ENCODE measurements at regions not wholly inside any gene's neighbourhood (a gene's known extent, or its start where the extent isn't known, plus 50 kb on each side); places are given as distances from the start of the nearest gene placed in this dataset.

DNA sequence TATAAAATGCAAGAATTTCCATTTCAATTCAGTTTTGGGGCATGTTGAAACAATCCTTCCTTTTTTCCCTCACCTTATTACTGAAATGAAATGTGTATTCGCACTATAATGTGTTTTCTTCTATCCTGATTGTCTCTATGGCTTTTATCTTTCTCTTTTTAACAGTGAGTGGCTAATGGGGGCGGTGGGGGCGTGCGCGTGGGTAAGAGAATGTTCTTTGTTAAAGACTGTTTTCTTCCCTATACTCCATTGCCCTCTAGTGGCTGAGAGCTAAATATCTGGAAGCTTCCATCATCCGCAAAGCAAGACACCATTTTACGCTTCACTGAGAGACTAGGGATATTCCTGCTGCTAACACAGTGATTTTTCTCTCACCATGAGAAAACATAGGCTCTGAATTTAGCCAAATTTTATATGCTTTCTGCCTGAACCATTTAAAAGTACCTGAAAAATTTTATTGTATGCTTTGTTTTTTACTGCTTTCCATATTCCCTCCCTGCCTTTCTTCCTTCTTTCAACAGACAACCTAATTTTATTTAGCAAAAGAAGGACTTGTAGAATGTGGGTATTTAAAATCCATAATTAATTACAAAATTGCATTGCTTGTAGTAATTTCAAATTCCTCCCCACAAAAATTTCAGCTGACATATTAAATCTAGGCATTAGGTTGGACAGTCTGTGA, 194.0 kb downstream of the GASK1B start:
- DNase-seq (ENCODE audit: low read depth in 4 of 4, low spot score in 3 of 4) = peak in 3 of 4 donors; percentile 51 to 58 (median 55)

DNA sequence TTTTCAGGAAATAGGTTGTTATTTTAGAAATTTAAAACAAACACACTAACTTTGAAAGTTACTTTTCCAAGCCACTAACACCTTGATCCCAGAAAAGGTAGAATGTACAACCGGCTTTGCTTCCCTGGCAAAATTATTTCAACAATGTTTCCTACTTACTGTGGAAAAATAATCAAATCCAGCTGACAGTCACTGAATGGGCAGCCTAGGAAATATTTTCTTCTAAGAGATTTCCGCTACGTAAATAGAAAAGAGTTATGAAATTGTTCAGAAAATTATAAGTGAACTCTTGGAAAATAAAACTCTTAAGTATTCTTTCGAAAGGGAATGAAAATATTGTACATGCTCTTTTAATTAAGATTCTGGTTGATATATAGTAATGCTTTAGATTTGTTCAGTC, 195.7 kb downstream of the GASK1B start:
- no peak for DNase-seq (ENCODE audit: low read depth in 4 of 4, low spot score in 3 of 4)

DNA sequence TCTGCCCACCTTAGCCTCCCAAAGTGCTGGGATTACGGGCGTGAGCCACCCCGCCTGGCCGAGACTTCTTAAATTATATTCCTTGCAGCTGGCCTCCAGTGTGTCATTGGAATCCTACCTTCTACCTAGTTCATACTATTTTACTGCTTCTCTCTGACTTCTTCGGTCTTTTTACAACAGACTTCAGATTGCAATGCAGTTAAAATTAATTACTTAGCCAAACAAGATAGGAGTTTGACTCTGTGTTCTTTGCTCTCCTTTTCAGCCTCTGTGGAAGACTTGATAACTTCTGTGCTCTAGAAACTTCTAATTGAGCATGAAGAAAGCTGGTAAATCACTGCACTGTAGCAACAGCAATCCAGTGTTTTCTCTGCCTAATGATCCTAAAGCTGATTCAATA, 199.5 kb downstream of the GASK1B start:
- DNase-seq (ENCODE audit: low read depth in 4 of 4, low spot score in 3 of 4) = no peak

DNA sequence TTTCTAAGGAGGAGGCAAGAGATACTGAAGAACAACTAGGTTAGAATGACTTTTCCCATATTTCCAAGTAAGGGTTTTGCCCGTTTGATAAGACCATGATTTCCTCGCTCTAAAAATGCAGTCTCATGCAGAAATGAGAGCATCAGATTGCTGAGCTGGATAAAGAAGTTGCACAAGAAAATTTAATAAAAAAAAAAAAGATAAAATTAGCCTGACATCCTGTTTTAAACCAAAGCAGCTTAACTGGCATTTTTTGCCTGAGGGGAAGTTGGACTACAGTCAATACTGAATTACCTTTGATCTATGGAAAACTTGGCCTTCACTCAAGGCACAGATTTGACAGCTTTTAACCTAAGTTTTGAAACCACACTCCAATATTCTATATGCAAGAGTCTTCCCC, 208.4 kb downstream of the GASK1B start:
- DNase-seq (ENCODE audit: low read depth in 4 of 4, low spot score in 3 of 4) = no peak

DNA sequence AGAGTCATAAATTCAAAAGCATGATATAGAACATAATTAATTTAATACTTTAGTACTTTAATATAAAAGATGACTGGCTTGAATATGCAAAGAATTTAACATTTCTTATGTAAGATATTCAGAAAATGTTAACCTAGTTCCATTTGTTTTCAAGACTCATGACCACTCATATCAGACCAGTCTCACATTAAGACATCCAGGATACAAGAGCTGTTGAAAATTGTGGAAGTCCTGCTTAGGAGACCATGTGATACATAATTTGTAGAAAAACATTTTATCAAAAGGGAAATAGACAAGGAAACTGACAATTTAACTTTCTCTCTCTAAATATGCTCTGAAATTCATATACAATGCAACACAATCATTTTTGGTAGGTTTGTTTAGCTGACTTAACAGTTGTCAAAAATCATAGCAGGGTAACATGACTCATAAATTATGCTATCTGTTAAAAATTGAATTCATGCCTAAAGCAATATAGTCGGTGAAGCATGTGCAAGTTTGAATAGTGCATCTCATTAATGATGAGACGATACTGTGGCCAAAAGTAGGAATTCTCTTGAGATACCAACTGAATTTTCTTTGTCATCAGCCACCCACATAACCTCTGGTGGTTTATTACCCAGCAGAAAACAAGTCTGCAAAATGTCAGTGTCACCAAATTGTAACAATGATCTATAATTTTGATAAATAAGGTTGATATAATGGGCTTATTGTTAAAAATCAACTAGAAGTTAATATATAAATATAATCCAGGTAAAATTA, 211.4 kb downstream of the GASK1B start:
- DNase-seq (ENCODE audit: low read depth in 4 of 4, low spot score in 3 of 4) = no peak

DNA sequence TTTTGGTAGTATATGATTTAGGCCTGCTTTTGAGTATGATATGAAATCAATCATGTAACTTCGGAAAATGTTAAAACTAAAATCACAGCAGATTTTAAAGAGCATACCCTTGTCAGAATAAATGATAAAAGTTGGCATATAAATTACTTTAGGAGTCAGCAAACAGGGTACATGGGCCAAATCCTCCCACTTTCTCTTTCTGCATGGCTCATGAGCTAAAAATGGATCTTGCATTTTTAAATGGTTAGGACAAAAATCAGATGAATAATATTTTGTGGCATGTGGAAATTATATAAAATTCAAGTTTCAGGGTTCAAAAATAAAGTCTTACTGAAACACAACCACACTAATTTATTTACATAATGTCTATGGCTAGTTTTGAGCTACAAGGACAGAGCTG, 214.9 kb downstream of the GASK1B start:
- DNase-seq (ENCODE audit: low read depth in 4 of 4, low spot score in 3 of 4) = no peak

DNA sequence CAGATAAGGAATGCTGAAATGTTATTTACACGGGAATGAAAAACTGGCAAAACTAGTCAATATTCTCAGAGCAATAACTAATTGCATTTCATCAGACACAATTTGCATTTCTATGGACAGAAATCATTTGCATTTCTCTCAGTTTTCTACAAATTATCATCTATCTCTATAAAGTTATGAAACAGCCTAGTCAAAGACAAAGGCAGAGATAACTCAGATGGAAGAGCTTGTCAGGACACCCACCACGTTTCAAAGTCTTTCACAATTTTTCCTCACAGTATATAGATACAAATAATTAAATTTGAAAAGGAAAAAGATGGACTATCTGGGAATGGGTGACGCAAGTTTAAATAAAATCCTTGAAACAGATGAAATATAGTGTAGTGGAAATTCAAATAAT, 230.8 kb downstream of the GASK1B start:
- DNase-seq (ENCODE audit: low read depth in 4 of 4, low spot score in 3 of 4) = no peak

DNA sequence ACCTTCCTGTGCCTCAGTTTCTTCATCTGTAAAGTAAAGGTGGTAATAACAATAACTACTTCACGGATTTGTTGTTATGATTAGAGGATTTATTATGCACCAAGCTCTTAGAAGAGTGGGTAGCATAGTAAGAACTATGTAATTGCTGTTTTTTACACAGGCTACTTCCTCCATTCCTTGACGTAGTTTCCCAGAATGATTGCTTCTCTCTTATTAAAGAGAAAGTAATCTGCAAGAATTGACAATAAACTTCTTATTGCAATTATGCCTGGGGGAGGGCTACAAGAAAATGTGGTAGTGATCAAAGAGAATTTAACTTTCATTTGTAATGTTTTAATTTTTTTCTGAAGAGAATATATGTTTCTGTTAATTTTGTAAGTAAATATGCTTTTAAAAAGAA, 238.7 kb downstream of the GASK1B start:
- DNase-seq (ENCODE audit: low read depth in 4 of 4, low spot score in 3 of 4) = no peak

DNA sequence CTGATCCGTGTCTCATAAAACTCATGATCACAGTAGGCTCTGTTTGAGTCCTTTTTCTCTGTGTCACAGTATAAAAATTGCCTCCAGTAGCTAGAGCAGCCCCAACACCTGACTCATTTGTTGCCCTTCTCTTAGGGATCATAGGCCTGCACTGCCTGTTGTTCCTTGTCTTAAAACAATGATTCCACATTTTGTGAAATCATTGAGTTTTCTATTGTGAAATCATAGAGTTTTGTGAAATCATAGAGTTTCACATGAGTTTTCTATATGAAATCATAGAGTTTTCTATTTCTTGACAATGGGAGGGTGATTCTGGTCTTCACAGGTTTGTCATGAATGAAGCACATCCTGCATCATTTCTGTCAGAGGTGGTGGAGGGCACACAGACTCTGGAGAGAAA, 239.9 kb downstream of the GASK1B start:
- DNase-seq (ENCODE audit: low read depth in 4 of 4, low spot score in 3 of 4) = no peak

DNA sequence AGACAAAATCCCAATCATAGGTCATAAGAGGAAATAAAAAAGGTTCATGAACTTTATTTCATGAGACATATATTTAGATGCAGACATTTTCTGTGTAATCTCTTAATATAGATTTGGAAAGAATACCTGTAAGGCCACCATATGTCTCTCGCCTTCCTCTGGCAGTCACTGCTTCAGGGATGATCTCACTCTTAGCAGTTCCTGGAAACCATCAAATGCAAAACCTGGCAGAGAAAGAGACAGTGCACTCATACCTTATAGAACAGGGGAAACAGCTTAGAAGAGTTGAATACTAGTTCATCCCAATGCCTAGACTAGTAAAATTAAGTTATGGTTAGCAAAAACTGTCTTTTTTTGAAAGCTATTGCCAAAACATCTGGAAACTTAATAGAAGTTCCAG, 243.3 kb downstream of the GASK1B start:
- no peak for DNase-seq (ENCODE audit: low read depth in 4 of 4, low spot score in 3 of 4)

DNA sequence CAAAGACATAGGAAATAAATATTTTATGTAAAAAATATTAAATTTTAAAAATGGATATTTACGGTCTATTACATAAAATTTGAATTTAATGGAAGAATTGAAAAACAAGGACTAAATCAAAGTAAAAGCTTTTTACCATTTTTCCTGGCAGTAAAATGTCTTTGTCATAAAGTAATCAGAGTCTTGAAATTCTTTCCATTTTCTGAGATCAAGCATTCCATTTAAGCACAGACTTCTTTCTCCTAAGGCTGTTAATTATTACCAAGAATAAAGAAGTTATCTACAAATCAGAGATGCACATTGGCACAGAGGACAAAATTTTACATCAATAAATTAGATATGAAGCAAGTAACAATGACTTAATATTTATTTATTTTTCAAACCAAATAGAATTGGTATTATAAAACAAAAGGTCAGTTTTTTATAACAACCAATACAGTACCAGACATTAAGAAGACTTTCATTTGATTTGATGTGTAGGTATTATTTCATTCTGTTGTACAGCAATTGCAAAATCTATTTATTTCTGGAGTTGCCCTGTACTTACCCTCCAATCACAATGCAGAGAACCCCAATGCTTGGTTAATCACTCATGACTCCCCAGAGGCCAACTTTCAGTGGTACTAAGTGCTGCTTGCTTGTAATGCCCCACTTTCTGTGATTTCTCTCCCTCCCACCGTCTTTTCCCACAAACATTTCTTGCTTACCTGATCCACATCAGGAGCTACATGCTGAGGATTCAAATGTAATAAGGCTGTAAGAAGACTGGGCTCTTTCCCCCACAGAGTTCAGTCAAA, 254.6 kb downstream of the GASK1B start:
- no peak for DNase-seq (ENCODE audit: low read depth in 4 of 4, low spot score in 3 of 4)

DNA sequence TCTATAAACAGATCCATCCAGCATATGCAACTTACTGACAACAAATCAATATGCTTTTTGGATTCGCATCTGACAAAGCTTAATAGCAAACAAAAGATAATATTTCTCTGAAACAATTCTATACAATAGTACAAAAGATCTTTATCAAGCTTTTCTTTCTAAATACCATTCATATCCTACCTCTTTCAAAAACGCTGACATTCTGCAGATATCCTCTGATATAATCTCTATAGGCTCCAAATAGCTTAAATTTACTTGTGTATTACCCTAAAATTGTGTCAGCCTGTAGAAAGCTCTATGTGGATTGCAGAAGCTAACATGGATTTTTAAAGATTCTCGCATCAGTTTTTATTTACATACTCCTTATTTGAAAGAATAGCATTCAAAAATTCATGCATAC, 260.6 kb downstream of the GASK1B start:
- no peak for DNase-seq (ENCODE audit: low read depth in 4 of 4, low spot score in 3 of 4)

DNA sequence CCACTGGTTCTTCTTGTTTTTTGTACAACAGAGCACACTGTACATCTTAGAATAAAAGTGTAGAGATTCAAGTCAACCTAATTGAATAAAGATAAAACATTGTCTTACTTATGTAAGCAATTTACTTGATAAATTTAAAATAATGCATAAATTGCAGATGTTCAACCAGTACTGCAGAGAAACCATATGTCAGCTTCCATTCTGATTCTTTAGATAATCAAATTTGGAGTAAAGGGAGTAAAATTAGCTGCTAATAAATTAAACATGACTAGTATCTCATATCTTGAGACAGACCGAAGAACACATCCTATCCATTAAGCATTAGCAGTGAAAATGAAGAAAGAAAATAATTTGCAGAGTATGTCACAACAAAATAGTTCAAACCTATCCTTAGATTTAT, 261.2 kb downstream of the GASK1B start:
- no peak for DNase-seq (ENCODE audit: low read depth in 4 of 4, low spot score in 3 of 4)

DNA sequence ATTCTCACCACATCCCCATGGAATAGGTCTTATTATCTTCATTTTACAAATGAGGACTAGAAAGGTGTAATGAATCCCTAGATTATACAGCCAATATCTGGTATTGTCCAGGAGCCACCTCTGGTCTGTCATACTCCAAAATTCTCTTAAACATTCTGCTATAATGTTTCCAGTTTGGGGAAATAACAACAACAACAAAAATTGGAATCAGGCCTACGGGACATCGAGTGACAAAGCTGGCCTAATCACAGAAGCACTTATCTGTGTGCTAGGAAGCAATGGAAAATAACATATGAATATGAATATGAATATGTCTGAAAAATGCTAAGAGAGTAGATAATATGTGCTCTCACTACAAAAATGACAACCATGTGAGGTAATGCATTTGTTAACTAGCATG, 264.1 kb downstream of the GASK1B start:
- DNase-seq (ENCODE audit: low read depth in 4 of 4, low spot score in 3 of 4) = no peak

DNA sequence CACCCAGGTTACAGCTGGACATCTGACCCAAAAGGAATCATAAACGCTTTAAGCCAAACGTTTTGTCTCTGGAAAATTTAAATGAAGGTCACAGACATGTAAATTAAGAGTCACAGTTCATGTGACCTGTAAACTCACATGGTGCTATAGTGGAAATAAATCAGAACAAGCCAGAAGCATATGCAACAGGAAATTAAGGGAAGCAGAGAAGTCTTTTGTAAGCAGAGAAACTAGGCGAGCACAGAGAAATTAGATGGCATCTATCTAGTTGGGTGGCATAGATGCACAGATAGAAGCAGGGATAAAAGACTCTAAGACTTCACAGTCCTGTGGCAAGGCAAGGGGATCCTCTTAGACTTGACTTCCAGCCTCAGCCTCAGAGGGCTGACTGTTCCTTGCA, 264.8 kb downstream of the GASK1B start:
- DNase-seq (ENCODE audit: low read depth in 4 of 4, low spot score in 3 of 4) = no peak

DNA sequence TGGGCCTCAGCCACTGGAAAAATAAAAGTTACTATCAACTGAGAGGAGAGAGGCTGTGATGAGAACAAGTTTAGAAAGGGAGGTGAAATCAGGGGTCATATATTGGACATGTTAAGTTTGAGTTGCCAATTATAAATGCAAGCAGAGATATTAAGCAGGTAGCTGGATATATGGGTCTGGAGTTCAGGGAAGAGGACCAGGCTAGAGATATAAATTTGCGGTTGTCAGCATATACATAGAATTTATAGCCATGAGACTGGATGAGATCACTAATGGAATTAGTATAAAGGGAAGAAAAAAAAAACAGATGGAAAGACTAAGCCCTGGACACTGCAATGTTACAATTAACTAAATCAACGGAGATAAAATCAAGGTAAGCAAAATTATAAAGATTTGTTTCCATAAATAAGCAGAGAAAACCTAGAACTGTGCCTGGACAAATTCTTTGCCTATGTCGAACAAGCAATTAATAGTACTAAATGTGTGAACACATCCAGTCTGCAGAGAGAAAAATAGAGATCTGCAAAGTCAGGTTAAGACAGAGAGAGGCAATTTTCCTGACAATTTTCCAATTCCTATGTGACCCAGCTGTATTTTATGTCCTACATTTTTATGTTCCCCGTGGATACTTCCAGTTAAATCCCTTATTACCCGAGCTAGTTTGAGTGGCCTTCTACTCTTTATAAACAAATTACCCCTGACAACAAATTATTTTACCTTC, 265.4 kb downstream of the GASK1B start:
- no peak for DNase-seq (ENCODE audit: low read depth in 4 of 4, low spot score in 3 of 4)

DNA sequence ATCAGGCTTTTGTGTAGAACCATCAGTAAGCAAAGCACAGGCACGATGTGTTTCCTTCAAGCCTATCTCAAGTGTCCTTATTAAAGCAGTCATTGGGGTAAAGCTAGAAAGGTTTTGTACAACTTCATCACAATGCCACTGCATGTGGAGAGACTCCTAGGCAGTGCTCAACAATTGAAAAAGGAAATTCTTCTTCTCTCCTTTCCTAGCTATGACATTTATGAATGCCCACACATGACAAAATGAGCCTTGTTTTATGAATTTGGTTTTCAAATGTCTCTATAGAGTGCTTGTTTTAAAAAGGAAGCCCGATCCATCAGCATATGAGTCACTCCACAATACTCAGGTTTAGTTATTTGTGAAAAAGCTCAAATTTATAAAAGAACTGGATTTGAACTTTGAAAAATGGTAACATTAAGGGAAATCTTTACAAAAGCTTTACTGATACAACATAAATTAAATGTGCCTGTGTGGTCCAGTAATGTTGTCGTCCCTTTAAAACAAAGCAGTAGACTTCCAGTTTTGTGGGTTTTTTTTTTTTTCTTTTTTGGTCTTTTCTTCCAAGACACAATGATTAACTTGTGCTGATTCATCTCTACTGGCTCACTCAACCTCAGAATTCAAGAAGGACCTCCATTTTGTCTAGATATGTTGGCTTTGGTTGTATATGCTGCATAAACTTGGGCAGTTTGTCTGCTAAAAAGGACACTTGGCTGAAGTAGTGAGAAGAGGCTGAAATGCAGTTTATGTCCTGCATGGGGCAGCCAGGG, 273.8 kb downstream of the GASK1B start:
- no peak for DNase-seq (ENCODE audit: low read depth in 4 of 4, low spot score in 3 of 4)

DNA sequence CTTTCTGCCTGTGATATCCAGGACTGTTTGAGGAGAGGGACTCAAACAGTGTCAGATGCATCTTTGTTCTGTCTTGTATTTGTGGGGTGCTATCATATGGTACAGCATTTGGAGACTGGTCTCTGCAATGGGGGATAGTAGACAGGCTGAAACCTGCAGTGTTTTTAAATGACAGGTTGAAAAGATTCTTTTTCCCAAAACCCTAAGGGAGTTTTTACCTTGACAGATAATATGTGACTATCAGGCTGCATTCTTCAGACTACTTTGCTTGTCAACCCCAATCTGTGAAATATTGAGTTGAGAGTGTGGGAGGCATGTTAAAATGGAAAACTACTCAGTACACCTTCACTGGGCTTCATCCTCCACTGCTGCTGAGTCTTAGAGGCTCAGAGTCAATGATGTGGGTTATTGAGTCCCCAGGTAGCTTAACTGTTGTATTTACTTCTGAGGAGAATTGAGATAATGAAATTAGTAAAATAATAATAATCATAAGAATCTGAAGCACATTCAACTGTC, 274.9 kb downstream of the GASK1B start:
- DNase-seq (ENCODE audit: low read depth in 4 of 4, low spot score in 3 of 4) = no peak

DNA sequence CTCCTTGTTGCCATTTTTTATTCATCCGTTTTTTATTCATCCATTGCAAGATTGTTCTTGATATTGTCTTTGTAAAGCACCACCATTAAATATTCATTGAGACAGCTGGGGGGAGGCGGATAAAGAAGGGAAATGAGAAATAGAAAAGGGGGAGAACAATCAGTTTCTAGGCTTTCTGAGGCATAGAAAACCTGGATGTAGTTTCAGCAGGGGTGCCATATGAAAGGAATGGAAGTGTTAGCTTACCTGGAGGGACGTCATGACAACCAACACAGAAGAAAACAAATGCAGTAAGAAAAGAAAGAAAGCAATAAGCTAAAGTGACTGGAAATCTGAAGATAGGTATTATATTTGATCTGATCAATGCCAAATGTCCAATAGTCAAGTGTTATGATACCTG, 276.1 kb downstream of the GASK1B start:
- no peak for DNase-seq (ENCODE audit: low read depth in 4 of 4, low spot score in 3 of 4)

DNA sequence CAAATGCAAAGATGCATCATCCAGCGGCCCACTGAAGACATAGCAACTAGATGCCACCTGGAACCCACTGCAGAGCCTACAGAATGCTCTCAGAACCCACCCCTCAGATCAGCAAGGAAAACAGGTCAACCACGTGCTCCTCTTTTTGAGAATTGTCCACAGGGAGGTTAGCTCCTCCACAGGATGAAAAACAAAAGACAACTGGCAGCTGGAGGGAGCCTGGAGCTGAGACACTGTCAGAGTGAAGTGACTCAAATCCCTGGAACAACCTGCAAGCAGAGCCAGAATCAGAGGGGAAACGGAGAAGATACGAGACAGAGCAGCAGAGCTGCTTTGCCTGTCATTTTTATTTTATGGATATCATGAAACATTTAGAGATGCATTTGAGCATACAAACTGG, 277.6 kb downstream of the GASK1B start:
- DNase-seq (ENCODE audit: low read depth in 4 of 4, low spot score in 3 of 4) = no peak
